ENCODE measurements at regions not wholly inside any gene's neighbourhood (a gene's known extent, or its start where the extent isn't known, plus 50 kb on each side); places are given as distances from the start of the nearest gene placed in this dataset.

GRCh38 chr7:133180717-133181116, 72.2 kb upstream of the EXOC4 start:
- Histone ChIP-seq H3K4me3 (ENCODE audit: low read depth in 1 of 3, low read length in 3 of 3) (no peak overlapping the region), H3K36me3 (ENCODE audit: control insufficient read depth in 4 of 4, insufficient read depth in 3 of 4, low read depth in 1 of 4, low read length in 3 of 4) (no peaks in the 10 kb centered on the region), H3K4me1 (ENCODE audit: control insufficient read depth in 4 of 4, insufficient read depth in 4 of 4, low read length in 3 of 4) (no peaks in the 10 kb centered on the region), H3K9me3 (ENCODE audit: control insufficient read depth in 4 of 4, low read length in 3 of 4) (no peaks in the 10 kb centered on the region), H3K27ac (ENCODE audit: low read depth in 1 of 2, low read length in 2 of 2) (no peak overlapping the region), H3K9ac (ENCODE audit: low read depth in 1 of 2, low read length in 2 of 2) (no peak overlapping the region), H3K27me3 (ENCODE audit: control insufficient read depth in 4 of 4, insufficient read depth in 4 of 4, low read length in 3 of 4) (peaks cover 0 to 12% (median 0%) of the 10 kb centered on the region in 4 donors)
- WGBS: 84% methylated on average over 4 of the region's 4 CpGs
- TF ChIP-seq SP1 (IDR thresholded peaks at IDR 0.05) (no peak), YY1 (IDR thresholded peaks at IDR 0.05) (no peak), TAF1 (conservative IDR thresholded peaks at IDR 0.05) (no peak), HNF4A (conservative IDR thresholded peaks at IDR 0.05) (no peak), EGR1 (IDR thresholded peaks at IDR 0.05; ENCODE audit: low read depth in 2 of 2) (no peak), HNF4G (IDR thresholded peaks at IDR 0.05) (no peak), FOXA2 (IDR thresholded peaks at IDR 0.05) (no peak), JUND (IDR thresholded peaks at IDR 0.05) (no peak), GABPA (IDR thresholded peaks at IDR 0.05 in 1 of 2, conservative IDR thresholded peaks at IDR 0.05 in 1 of 2) (no peak), ZBTB33 (IDR thresholded peaks at IDR 0.05) (no peak), MAX (IDR thresholded peaks at IDR 0.05) (no peak), RXRA (IDR thresholded peaks at IDR 0.05) (no peak), NR2F2 (IDR thresholded peaks at IDR 0.05) (no peak), RAD21 (IDR thresholded peaks at IDR 0.05) (no peak), FOXA1 (IDR thresholded peaks at IDR 0.05) (no peak)
- TF ChIP-seq, protein P1, sequence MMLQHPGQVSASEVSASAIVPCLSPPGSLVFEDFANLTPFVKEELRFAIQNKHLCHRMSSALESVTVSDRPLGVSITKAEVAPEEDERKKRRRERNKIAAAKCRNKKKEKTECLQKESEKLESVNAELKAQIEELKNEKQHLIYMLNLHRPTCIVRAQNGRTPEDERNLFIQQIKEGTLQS (IDR thresholded peaks at IDR 0.05): no peak
- TF ChIP-seq, protein P2, sequence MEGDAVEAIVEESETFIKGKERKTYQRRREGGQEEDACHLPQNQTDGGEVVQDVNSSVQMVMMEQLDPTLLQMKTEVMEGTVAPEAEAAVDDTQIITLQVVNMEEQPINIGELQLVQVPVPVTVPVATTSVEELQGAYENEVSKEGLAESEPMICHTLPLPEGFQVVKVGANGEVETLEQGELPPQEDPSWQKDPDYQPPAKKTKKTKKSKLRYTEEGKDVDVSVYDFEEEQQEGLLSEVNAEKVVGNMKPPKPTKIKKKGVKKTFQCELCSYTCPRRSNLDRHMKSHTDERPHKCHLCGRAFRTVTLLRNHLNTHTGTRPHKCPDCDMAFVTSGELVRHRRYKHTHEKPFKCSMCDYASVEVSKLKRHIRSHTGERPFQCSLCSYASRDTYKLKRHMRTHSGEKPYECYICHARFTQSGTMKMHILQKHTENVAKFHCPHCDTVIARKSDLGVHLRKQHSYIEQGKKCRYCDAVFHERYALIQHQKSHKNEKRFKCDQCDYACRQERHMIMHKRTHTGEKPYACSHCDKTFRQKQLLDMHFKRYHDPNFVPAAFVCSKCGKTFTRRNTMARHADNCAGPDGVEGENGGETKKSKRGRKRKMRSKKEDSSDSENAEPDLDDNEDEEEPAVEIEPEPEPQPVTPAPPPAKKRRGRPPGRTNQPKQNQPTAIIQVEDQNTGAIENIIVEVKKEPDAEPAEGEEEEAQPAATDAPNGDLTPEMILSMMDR (IDR thresholded peaks at IDR 0.05; ENCODE audit: low read depth, low read length, missing input control): no peak
- TF ChIP-seq, protein P3, sequence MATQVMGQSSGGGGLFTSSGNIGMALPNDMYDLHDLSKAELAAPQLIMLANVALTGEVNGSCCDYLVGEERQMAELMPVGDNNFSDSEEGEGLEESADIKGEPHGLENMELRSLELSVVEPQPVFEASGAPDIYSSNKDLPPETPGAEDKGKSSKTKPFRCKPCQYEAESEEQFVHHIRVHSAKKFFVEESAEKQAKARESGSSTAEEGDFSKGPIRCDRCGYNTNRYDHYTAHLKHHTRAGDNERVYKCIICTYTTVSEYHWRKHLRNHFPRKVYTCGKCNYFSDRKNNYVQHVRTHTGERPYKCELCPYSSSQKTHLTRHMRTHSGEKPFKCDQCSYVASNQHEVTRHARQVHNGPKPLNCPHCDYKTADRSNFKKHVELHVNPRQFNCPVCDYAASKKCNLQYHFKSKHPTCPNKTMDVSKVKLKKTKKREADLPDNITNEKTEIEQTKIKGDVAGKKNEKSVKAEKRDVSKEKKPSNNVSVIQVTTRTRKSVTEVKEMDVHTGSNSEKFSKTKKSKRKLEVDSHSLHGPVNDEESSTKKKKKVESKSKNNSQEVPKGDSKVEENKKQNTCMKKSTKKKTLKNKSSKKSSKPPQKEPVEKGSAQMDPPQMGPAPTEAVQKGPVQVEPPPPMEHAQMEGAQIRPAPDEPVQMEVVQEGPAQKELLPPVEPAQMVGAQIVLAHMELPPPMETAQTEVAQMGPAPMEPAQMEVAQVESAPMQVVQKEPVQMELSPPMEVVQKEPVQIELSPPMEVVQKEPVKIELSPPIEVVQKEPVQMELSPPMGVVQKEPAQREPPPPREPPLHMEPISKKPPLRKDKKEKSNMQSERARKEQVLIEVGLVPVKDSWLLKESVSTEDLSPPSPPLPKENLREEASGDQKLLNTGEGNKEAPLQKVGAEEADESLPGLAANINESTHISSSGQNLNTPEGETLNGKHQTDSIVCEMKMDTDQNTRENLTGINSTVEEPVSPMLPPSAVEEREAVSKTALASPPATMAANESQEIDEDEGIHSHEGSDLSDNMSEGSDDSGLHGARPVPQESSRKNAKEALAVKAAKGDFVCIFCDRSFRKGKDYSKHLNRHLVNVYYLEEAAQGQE (IDR thresholded peaks at IDR 0.05): no peak
- no peak for DNase-seq (ENCODE audit: low spot score)

All from liver (tissue), 8 donors.